Right kidney (tissue), 1 donor: ENCODE measurements at regions not wholly inside any gene's neighbourhood (a gene's known extent, or its start where the extent isn't known, plus 50 kb on each side); places are given as distances from the start of the nearest gene placed in this dataset.

Experiments
- DNase-seq: peaks from one replicate; pipeline ENCODE4 v3.0.0-alpha.2; 2016

DNA sequence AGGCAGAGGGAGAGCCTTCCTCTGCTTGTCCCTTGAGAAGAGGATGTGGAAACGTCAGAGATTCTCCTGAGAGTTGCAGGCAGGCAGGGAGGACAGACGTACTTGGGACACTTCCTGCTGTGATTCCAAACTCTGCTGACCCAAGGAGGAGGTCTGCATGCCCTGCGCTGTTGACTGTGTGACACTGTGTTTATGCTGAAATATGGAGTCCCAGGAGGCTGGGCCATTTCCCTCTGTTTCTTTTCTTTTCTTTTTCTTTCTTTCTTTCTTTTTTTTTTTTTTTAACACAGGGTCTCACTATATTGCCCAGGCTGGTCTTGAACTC, 63.5 kb upstream of the BHLHE23 start:
- DNase-seq = no peak

DNA sequence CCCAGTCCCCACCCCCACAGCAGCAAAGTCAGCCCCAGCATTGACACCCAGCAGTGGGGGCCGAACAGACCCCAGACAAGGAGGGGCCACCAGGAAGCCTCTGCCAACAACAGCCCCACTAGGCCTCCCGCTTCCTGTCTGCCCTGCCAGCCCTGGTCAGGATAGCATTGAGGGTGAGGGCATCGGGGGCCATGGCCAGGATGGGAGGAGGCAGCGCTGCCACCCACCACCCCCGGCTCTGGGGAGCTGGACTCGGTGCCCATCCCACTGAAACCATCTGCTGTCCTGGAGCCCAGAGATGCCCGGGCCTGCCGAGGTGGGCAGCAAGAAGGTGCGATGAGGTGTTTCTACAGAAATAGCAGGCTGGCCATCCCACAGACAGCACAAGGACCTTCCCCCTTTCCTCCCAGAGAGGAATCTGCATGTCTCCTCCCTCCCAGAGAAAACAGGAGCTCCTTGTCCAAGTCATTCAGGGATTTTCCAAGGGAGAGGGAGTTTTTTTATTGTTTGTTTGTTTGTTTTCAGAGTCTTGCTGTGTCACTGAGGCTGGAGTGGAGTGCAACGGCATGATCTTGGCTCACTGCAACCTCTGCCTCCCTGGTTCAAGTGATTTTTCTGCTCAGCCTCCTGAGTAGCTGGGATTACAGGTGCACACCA, 62.1 kb upstream of the BHLHE23 start:
- no peak for DNase-seq

DNA sequence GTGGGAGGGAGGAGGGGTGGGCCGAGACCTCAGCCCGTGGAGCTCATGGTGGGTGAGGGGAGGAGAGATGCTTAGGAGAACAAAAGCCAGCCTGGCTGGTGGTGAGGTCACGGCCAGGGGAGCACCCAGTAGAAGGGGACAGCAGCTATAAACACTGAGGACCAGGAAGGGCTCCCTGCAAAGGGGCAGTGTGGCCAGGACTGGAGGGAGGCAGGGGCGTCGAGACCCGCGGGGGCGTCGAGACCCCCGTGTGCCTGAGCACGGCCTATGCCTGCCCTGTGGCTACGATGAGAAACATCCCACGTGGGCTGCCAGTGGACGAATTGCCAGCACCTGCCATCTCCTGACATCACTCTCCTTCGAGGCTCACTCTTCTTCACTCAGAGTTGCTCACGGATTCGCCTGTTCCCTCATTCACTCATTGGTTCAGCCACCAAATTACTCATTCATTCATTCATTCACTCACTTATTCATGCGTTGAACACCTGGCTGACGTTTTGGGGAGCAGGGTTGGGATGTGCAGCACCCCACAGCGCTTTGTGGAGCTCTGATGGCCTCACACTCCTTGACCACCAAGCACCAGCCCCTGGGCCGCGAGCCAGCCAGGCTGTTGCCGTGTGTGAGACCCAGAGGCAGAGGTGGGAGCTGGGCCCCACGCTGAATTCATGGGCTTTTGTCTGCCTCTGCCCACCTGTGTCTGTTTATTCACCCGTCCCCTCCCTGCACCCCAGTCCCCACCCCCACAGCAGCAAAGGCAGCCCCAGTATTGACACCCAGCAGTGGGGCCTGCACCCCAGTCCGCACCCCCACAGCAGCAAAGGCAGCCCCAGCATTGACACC, 61.2 kb upstream of the BHLHE23 start:
- no peak for DNase-seq

DNA sequence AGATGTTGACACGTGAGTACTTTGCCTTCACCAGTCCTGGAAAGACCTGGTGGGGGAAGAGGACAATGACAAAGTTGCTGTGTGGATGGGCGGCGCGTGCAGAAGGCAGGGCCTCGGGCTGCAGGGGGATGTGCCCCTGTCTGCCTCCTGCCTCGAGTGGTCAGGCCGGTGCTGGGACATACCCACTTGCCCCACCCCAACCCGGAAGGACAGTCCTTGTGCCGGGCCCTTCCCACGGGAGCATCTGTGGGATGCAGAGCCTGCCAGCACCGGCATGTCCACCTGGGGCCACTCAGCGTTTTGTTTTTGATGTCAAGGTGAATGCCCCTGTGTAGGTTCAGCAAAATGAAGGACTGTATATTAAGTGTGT, 60.5 kb upstream of the BHLHE23 start:
- DNase-seq = no peak

DNA sequence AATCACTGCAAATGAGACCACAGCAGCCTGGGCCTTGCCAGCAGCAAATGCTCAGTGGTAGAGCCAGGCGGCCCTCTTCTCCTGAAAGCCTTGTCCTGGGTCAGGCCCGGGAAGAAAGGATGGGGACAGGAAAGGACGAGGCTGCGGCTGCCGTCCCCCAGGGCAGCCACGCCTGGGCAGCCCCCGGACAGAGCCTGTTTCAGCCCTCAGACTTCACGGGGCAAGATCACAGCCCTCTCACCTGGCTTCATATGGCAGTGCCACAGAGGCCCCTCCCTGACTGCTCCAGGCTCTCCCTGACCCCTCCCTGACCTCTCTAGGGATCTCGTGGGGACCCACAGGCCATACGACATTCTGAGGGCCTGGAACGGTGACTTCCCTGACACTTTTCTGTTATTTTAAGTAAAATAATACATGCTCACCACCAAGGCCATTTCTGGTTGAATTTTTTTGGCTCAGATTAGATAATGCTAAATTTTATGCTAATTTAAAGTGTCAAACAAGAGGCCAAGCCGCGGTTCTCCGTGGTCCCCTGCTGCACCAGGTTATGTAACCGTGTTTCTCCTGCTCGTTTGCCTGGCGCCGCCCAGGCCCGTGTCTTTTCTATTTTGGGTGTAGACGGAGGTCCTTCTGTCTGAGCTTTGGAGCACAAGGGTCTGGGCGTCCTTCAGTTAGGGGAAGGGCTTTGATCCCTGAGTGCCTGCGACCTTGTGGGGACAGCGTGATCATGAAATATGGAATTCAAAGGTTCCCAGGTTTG, 59.9 kb upstream of the BHLHE23 start:
- no peak for DNase-seq

DNA sequence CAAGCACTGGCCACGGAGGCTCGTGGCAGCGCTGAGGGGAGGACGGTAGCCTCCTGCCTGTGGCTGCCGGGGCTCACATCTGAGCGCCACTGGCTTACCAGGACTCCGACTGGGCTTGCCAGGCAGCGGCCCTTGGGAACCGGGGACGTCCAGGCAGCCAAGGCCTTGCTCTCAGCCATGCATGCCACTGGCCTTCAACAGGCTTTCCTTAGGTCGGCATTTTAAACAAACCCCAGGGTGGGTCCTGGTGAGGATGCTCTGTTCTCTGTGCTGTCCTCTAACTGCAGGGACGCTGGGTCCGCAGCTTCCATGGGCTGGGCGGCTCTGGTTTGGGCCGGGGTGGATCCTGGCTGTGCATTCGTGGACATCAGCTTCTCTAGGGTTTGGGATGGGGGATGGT, 59.1 kb upstream of the BHLHE23 start:
- DNase-seq = no peak

DNA sequence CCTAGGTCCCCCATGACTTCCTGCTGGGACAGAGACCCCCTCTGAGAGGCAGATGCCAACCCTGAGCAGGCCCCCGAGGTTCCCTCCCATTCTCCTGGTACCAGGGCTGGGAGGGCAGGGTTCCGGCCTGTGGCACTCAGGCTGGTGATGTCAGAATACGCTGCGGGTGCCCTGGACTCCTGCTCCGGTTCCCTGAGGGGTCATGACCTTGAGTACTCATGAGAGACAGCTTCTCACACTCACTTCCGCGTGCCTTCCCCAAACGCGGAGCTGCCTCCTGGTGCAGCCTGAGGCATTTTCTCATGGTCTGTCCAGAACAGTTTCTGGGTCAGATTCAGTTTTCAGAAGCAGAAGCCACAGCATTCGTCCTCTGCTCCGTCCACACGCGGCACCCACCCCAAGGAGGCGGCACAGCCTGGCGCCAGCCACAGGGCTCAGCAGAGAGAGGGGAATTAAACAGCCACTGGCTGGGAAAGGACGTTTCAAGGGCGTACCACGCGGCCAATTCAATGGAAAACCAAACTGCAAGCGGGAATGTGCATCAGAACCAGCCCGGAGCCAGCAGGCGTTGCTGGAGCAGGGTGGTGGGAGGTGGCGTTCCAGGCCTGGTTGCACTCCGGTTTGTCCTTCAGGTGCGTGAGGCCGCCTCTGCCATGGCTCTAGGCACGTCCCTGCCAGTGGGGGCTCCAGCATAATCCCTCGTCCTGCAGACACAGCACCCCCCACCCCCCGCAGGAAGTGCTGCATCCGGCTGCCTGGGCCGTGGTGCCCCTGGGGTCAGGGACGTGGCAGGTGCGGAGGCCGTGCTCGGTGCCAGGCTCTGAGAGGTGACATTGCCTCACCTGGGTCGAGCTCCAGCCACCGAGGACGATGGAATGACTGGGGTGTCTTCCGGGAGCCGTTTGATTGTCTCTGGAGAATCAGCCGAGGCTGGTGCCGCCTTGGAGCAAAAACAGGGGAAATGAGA, 58.3 kb upstream of the BHLHE23 start:
- DNase-seq = no peak

DNA sequence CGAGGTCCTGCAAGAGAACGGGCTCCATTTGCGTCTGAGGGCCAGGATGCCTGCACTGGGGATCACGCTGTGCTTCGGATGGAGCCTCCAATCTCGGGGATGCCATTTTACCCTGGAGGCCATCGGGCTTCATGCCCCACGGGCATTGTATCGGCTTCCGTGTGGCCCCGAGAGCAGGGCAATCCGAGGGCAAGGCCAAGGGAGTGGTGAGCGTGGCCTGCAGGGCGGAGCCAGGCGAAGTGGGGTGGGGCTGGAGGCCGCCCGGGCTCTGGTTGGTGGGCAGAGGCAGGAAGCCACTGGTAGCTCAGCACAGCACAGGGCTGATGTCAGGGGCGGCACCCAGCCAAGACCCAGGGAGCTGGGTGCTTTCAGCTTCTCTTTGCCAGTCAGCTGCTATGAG, 57.5 kb upstream of the BHLHE23 start:
- no peak for DNase-seq

DNA sequence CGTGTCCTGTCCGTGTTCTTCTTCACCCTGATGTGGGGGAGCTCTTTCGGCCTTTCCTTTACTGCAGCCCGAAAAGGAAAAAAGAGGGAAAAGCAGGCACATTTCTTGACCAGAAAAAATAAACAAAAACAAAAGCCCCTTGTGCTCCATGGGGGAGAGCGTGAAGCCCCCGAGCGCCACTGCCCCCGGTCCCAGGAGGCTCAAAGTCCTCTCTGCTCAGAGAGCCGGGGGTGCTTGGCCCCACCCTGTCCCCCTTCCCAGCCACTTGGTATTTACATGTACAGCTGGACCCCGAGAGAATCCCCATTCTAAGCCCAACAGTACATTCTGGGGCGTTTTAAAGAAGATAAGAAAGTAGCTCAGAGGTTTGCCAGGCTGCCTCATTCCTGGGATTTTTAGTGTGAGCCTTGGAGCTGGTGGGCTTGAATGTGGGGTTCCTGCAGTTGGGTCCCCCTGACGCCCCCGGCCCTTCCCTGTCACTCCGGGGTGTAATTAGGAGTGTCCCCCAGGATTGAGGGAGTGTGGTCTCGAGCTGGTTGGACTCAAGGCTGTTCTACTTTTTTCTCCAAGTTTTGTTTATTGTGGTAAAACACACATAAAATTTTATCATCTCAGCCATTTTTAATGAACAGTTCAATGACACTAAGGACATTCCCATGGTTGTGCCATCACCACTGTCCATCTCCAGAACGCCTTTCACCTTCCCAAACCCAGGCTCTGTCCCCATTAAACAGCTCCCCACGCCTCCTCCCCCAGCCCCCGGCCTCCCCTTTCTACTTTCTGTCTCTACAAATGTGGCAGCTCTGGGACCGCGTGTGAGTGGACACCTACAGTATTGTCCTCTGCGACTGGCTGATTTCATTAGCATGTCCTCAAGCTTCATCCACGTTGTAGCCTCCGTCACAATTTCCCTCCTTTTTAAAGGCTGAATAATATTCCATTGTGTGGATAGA, 55.7 kb upstream of the BHLHE23 start:
- DNase-seq = no peak

DNA sequence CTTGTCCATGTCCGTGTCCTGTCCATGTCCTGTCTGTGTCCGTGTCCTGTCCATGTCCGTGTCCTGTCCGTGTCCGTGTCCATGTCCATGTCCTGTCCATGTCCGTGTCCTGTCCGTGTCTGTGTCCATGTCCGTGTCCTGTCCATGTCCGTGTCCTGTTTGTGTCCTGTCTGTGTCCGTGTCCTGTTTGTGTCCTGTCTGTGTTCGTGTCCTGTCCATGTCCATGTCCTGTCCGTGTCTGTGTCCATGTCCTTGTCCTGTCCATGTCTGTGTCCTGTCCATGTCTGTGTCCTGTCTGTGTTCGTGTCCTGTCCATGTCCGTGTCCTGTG, 55.0 kb upstream of the BHLHE23 start:
- no peak for DNase-seq

DNA sequence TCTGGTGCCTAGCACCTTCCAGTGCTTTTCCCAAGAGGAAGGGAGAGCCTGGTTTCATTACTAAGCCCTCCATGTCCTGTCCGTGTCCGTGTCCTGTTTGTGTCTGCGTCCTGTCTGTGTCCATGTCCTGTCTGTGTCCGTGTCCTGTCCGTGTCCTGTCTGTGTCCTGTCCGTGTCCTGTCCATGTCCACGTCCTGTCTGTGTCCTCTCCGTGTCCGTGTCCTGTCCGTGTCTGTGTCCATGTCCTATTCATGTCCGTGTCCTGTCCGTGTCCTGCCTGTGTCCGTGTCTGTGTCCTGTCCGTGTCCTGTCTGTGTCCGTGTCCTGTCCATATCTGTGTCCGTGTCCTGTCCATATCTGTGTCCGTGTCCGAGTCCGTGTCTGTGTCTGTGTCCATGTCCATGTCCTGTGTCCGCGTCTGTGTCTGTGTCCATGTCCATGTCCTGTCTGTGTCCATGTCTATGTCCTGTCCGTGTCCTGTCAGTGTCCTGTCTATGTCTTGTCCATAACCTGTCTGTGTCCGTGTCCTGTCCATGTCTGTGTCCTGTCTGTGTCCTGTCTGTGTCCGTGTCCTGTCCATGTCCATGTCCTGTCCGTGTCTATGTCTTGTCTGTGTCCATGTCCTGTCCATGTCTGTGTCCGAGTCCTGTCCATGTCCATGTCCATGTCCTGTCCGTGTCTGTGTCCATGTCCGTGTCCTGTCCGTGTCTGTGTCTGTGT, 54.4 kb upstream of the BHLHE23 start:
- DNase-seq = no peak

DNA sequence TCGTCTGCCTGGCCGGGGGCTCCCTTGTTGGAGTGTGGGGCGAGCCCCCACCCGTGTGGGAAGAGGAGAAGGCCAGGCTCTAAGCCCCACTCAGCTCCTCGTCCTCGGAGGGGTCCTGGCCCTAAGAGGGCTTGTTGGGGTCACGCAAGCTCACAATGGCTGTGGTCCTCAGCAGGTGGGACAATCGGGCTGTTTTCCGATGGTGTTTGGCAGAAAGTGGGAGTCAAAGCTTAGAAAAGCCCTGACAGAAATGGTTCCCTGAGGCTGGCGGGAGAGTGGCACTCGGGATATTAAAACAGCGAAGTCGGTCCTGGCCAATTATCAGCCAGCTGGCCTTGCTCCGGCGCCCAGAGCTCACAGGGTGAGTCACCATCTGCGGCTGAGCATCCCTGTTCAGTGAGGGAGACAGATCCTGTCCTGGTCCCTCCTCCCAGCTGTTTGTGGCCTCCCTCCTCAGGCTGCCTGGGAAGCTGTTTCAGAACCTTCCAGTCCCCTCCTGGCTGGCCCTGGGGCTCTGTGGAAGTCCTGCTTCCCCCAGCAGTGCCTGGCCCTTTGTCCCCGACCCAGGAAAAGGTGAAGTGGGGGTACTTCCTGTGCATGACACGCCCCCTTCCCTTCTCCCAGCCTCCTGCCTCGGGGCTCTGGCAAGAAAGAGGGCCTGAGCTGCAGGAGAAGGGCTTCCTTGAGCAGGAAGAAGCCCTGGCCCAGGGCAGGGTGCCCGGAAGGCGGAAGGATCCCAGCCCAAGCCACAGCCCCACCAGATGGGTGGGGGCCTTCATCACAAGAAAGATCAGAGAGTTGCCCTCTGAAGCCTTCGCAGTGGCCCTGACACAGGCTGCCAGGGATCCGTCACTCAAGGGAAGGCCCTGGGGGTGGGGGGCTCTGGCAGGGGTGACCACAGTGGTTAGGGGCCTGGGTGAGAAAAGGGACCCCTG, 53.6 kb upstream of the BHLHE23 start:
- no peak for DNase-seq

DNA sequence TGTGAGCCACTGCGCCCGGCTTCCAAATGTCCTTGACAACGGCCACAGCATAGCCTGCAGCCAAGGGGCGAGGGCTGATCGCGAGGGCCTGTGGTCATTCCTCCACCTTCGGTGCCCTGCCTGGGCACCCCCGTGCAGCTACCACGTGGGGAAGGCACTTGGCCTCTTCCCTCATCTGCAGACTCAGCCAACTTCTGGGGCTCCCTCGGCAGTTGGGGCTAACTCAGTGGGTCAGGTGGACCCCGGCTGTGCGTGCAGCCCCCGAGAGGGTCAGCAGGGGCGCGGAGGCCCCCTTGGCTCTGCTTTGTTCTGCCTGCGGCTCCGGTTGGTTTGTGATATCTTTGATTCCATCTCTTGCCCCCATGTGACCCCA, 52.9 kb upstream of the BHLHE23 start:
- DNase-seq = no peak

DNA sequence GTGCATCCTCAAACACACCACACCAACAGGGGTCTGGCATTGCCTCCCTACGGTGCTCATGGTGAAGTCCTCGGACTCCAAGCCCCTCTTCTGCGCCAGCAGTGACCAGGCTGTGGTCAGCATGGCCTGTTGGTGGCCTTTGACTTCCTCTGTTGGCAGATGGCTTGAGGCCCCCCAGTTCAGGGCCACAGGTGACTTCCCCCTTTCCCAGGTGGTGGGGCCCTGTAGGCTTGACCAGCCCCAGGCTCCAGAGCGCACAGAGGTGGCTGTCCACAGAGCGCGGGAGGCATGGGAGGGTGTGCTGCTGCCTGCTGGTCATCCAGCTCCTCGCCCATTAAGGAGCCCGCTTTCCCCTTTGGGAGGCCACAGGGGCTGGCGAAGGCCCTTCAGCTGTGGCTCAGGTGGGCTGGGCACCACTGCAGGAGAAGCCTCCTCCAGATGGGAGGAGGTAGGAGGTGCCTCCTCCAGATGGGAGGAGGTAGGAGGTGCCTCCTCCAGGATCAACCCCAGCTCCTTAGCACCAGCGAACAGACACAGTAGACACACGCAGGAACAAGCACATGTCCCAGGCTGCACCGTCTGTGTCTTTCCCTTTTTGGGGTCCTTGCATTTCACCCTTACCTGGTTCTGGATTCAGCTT, 52.1 kb upstream of the BHLHE23 start:
- no peak for DNase-seq

DNA sequence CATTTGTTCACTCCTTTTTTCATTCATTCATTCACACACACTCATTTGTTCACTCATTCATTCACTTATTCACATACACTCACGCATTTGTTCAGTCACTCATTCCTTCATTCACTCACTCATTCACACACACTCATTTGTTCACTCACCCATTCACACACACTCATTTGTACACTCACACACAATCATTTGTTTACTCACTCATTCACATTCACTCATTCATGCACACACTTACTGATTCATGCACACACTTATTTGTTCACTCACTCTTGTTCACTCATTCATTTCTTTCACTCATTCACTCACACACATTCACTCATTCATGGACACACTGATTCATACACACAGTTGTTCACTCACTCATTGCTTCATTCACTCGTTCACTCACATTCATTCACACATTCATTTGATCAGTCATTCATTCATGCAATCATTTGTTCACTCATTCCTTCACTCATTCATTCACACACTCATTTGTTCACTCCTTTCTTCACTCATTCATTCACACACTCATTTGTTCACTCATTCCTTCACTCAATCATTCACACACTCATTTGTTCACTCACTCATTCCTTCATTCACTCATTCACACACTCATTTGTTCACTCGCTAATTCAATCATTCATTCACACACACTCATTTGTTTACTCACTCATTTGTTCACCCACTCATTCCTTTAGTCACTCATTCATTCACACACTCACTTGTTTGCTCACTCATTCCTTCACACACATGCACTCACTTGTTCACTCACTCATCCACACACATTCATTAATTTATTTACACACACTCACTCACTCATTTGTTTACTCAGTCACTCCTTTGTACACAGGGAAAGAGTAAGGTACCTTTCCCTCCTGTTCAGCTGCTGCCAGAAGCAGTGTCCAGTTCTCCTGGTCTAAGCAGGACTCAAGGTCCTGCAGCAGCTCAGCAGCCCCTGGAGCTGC, 50.7 kb upstream of the BHLHE23 start:
- no peak for DNase-seq

DNA sequence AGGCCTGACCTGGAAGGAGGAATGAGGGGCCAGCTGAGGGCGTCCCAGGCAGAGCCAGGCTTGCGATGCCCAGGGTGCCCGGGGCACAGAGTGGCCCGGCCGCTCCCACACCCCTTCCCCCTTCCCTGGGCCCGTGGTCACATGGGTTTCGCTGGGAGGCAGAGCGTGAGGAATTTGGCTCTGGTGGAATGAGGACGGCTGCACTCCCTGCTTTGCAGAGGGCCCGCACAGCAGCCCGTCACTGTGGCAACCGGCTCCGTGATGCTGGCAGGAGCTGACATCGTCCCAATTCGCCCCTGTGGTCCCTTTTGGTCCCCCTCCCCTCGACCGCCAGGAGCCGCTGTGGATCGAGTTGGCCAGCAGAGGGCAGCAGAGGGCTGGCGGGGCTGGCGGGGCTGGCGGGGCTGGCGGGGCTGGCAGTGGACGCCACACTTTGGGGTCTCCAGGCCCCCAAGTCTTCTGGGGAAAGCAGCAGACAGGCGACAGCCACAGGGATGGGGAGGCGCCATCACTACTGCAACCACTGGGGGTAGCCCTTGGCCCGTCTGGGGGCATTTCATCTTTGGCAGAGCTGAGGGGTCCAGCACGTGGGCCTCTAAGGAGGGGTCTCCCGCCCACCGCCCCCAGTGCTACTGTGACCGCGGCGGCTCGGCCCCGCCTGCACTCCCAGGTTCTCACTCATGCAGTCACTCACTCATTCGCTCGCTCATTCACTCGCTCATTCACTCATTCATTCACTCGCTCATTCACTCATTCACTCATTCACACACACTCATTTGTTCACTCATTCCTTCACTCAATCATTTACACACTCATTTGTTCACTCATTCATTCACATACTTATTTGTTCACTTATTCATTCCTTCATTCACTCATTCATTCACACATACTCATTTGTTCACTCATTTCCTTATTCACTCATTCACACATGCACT, 49.7 kb upstream of the BHLHE23 start:
- DNase-seq = peak; percentile 64
